SK-N-SH treated with all-trans-retinoic acid at 6 μM for 48 hours (cell line): ENCODE measurements at regions not wholly inside any gene's neighbourhood (a gene's known extent, or its start where the extent isn't known, plus 50 kb on each side); places are given as distances from the start of the nearest gene placed in this dataset.
"Not testable (repeated sequence)": the region's sequence is repeated elsewhere in the genome, so short reads cannot be mapped to it uniquely, and the experiment has no call there.

Source experiments
- ATAC-seq: fragments of 200-7000 bp; cut with Tn5 transposase; 3 replicates; pipeline ENCODE4 v1.9.1; 2020; ENCODE audit warnings: mild to moderate bottlenecking, moderate library complexity

DNA sequence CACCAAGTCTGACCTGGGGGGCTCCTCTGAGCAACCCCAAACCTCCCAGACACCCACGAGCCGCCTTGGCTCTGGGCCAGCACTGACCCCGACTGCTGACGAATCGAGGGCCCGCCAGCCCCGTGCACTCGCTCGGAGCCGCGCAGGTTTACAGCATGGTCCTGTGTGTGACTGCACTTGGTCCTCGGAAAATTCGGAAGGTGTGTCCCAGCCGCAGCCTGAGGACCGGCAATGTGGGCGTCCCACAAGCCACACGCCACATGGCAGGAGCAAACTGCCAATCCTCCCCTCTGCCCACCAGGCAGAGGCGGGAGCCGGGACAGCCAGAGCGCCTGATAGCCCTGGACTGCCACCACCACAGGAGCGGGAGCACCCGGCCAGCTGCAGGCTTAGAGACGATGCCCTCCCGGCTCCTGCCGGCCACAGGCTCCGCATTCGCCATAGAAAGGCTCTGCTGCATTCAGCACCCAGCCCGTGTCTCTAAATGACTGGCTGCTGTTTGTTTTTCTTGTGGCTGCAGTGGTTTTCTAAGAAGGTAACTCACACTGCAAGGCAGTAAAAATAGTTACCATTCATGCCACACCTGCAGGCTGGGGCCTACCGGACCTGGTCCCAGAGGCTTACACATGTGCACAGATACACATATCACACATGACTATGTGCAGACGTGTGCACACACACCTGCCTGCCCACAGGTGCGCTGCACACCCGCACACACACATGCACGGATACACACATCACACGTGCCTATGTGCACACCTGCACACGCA lies 5415.3 kb upstream of the TPTE start:
- not testable (repeated sequence) for ATAC-seq

DNA sequence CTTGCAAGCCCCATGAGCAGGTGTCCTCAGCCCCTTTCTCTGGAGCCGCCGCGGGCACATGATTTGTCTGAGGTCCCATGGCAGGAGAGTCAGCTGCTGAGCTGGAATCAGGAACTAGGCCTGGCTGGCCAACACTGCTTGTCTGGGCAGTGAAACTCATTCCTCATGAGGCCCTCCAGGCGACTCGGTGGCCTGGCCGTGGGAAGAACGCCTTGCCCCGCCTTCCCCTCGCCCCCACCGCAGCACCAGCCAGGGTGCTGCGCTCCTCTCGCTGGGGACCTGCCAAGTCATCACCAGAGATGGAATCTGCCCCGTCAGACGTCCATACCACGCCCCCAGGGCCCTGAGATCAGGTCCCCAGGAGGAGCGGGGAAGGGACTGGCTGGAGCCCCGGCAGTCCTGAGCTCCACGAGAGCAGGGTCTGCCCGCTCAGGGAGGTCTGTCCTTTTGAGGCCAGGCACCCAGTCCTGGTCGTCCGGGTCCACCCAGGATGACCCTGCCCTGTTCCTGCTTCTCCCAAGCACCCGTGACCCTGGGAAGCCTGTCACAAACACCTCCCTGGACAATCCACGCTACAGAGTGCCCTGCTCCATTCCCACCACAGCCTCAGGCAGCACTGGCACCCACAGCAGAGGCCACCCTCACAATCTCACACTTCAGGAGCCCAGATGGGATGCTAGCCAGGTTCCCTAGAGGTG lies 5414.5 kb upstream of the TPTE start:
- ATAC-seq, result not testable (repeated sequence)

DNA sequence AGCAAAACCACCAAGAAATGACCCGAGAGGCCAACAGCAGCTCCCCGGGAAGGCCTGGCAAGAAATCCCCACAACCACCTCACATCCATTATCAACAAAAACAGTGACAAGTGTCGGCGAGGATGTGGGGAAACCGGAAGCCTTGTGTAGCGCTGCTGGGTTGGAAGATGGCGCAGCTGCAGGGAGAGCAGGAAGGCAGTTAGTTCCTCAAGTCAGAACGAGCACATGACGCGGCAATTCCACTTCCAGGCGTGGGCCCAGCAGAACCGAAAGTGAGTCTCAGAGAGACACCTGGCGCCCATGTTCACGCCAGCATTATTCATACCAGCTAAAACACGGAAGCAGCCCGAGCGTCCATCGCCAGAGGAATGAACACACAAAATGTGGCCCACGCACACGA lies 5413.7 kb upstream of the TPTE start:
- not testable (repeated sequence) for ATAC-seq

DNA sequence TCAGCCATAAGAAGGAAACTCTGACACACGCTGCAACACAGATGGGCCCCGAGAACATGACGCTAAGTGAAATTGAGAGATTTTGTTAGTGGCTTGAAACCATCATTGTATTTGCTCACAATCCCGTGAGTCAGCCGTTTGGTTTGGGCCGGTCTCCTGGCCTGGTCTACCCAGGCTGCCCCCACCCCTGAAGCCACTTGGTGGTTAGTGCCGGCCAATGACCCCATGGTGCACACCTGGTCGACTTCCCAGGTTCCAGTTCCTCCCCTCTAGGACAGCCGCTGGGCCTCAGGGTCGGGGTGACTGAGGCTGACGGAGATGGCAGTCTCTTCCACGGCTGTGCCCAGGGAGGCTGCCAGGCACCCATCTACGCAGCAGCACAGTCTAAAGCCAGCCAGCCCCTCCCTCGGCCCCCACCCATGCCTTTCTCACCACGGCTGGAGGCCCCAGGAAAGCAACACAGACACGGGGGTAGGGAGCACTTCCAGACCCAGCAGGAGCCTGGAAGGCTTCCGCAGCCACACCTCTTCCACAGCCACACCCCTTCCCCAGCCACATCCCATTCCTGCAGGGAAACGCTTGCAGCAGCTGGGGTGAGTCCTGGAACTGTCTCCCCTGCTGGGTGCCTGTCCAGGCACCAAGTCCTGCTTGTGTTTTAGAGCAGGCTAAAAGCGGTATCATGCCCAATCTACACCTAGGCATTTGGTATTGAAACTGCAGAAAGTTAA lies 5413.2 kb upstream of the TPTE start:
- ATAC-seq, result peak; percentile 70

DNA sequence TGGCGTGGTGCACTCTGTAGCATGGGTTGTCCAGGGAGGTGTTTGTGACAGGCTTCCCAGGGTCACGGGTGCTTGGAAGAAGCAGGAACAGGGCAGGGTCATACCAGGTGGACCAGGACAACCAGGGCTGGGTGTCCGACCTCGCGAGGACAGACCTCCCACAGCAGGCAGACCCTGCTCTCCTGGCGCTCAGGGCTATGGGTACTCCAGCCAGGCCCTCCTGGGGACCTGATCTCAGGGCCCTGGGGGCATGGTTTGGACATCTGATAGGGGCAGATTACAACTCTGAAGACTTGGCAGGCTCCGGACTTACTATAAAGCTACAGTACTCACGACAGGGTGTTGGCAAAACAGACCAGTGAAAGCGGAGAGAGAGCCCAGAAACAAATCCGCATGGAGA lies 5410.2 kb upstream of the TPTE start:
- not testable (repeated sequence) for ATAC-seq

DNA sequence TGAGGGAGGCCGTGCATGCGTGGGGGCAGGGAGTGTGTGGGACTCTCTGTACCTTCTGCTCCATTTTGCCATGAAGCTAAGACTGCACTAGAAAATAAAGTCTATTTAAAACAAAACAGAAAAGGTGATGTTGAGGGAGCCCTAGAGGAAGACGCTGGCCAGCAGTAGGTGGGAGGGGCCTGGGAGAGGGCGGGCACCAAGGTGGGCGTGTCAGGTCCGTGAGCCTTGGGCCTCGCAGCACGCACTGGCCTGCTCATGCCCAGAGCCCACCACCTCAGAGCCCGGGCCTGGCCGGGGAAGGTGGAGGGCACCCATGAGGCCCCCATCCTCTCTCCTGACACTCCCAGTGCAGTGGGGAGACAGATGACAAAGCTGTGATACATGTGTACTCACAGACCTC lies 5408.3 kb upstream of the TPTE start:
- not testable (repeated sequence) for ATAC-seq

DNA sequence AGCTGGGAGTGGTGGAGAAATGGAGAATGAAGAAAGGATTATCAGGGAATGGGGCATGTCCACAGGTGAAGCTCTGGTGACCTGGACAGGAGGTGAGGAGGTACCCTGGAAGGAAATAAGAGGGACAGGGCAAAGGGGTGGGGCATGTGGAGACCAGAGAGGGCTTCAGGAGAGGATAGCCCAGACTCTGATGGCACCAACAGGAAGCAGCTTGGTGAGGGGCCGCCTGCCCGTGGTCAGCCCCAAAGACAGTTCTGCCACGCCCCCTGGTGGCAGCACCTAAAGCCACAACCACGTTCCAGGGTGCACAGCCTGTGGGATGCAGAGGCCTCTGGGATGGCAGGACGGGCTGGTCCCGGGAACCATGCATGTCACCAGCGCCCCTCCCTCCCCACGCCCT lies 5406.9 kb upstream of the TPTE start:
- peak; percentile 82 for ATAC-seq

DNA sequence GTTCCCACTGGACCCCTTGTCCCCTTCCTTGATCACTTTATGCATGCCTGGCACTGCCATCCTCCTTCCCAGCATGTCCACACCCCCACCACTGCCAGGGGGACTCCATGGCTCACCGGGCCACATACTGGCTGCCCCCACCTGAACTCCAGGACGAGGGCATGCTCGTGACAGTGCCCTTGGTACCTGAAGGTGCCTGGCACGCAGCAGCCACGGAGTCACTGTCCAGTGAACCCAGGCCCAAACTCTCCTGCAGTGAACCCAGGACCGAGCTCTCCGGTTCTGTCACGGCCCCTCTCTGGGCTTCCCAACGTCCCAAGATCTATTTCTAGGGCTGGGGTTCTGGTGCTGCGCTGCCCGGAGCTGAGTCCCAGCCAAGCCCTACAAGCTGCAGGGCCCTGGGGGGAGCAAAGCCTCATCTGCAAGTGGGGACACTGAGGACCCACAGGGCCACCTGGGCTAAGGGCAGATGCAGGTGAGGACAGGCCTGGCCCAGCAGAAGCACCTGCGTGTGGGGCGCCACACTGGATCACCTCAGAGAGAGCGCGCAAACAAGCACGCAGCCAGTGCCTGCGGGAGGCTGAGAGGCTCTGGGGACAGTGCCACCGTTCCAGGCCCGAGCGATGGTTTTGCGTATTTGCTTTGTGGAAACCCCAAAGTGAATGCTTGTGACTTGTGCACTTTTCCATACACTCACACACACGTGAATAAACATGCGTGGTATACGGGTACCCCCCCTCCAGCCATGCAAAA lies 5406.3 kb upstream of the TPTE start:
- ATAC-seq, result peak; percentile 21

DNA sequence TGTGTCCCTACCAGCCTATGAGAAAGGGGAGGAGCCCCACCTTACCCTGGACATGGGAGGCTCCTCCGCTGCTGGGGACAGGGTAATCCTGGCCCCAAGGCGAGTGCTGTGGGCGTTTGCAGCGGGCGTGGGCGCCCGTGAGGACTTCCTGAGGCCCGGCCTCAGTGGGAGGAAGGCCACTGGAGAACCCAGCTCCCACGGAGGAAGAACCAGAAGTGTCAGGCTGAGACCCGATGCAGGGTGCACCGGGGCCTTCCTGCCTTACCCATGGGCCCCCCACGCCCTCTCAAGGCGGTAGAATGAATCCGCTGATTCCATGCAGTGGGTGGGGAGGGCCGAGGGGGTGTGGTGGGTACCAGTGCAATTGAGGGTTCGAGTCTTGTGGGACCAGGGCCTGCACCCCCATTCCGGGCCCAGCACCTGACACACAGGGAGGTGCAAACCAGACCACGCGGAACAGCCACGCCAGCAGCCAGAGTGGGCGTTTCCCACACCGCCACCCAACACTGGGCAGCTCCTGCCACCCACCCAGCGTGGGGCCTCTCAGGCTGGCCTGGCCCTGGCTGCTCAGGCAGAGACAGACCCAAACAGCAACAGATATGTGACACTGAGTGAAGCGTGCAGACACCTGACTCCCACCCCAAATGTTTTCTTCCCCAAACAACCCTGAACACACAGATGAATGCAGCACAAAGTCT lies 5405.6 kb upstream of the TPTE start:
- ATAC-seq, result not testable (repeated sequence)

DNA sequence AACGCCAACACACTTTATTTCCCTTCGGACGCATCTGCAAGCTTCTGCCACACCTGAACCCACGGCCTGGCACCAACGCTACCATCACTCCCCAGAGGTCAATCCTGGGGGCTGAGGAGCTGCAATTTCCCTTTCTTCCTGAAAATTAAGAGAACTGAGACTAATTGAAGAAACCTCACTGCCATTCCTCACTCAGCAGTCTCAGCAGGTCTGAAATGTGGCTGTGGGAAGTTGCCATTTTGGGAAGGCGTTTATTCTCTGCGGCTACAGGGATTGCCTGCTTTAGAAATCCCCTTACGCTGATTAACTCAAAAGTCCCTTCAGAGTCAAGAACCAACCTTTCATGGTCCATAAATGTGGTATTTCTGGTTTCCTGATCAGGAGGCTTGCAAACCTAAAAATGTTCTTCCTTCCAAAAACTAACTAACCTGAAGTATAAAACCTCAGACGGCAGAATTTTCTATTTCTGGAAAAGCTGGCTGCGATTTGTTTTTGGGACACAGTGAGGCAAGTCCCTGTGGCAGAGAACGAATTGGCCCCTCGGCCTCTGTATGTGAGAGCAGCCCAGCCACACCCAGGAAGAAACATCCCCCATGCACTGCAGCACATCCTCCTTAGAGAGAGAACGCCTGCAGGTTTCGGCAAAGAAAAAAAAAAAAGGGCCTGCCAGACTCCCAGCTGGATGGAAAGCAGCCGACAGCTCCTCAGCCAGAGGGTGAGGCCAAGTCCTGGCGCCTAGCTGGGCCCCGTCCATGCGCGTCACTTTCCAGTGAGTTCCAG lies 5404.8 kb upstream of the TPTE start:
- not testable (repeated sequence) for ATAC-seq

DNA sequence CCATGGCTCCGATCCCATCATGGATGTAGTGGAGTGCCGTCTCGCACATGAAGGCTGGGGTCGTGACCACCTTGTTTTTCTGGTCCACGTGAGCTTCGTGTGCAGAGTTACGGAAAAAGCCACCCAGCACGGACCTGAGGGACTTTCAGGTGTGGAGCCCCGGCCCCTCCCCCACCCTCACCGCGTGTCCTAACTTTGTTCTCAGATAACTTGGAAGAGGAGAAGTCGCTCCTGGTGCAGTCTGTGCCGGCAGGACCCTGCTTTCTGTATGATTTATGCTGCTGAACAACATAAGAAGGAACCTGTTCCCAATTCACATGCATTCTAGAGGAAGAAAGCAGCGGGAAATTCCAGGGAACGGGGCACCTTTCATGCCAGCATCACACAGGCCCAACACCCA lies 5404.2 kb upstream of the TPTE start:
- ATAC-seq, result not testable (repeated sequence)

DNA sequence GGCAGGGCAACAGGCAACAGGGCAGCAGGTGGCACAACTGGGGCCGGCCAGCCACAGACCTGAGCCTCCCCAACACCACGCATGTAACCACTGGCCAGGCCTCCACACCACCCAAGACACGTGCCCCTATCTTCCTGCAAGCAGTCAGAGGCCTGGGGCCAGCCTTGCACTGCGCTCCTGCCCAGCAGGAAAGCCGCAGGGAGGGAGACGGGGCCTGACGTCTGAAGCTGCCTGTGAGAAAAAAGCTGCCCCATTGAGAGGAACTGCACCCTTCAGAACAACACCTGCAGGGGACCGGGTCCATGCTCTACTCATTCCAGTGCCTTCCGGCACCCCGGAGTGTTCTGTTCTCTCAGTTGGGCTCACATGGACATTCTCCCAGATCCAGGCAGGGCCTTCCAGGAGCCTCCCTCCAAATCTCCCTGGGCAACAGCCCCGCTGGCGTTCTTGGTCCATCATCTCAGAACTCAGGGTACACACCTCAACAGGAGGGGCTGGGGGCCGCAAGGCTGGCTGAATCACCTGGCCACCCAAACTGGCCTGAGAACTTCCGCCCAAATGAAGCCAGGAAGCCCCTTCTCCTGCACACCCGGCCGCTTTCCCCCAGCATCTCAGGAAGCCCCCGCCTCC lies 5403.6 kb upstream of the TPTE start:
- not testable (repeated sequence) for ATAC-seq

DNA sequence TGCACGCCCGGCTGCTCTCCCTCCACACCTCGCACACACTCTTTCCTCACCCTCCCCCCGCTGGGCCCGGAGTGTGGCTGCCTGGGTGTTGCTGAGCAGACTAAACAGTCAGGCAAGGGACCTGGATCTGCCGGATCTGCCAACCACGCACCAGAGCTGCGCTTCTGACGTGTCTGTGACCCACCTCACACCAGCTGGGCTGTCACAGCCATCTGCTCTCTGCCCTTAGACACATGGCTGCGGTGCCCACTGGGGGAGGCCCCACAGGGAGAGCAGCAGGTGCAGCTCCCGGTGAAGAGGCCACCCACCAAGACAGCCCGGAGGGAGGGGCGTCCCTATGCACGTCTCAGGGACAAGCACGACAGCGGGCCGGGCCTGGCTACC lies 5403.1 kb upstream of the TPTE start:
- ATAC-seq, result not testable (repeated sequence)

DNA sequence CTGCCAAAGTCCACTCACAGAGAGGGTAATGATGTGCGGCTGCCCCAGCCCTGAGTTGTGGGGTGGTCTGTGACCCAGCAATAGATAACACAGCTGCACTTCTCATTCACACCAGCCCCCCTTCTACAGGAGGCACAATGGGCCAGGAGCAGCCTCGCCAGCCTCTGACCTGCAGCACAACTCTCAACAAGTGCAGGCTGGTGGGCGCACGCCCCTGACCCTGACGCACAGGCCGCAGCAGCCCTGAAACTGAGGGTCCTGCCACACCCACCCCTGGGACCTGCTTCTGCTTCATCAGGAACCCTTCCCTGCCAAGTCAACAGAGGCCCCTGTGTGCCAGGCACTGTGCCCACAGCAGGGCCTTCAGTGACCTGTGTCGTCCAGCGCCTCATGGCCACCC lies 5402.2 kb upstream of the TPTE start:
- ATAC-seq, result not testable (repeated sequence)

DNA sequence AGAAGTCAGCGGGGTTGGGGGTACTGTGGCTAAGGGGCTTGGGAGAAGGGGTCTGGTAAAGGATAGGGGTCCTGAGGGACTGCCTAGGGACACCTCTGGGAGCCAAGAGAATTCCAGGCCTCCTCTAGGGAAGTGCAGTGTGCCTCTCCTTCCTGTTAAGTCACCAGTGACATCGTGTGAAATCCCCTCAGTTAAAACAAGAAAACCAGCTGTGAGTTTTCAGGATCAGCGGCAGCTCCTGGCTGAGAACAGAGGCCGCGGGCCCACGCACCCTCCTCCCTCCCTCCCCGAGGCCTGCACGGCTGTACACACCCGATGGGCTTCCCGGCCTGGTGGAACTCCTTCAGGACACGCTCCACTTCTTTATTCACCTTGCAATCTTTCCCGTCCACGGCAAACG lies 5400.0 kb upstream of the TPTE start:
- not testable (repeated sequence) for ATAC-seq

DNA sequence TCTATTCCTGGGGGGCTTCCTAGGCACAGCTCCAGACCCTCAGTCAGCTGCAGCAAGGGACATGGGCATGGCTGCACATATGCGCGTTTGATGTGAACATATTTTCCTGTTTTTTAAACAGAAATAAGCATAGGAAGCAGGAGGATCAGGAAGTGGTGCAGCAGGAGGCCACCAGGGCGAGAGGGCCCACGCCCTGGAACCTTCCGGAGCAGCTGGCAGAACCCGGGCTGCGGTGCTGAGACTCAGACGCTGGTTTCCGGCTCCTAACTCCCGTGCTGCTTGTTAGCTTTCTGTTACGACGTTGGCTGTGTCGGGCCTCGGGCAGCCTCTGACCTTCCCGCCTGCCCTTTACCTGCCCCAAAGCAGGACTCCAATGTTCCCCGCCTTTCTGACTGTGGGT lies 5399.5 kb upstream of the TPTE start:
- not testable (repeated sequence) for ATAC-seq

DNA sequence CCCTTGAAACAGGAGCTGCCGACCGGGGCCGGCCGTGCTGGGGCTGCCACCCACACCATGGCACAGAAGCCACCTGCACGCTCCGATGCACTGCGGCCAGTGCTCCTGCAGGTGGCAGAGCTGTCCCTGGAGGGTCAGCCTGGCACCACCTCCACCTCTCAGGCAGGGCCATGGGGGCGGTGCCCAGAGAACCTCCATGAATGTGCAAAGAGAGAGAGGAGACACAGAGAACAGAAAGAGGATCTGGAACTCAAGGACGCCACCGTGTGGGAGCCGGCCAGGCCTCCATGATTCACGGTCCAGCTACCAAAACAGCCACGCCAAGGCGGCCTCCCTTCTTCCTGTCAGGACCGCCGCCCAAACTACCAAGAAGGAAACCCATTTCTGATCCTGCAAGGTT lies 5397.7 kb upstream of the TPTE start:
- peak; percentile 56 for ATAC-seq

DNA sequence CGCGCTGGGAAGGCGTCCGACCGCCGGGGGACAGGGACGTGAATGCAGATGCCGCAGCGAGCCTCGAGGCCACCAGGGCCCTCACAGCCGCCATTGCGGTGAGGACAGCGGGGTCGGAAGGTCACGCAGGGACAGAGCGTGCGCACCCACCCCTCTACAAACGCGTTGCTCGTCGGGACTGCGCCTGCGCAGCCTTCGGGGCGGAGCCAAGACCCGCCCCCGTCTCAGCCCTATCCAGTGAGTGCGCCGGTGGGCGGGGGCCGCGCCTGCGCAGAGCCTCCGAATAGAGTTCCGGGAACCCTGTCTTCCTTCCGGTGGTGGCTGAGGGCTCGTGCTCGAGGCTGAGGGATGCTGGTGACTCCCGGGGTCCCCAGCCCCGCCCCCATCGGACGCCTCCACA lies 5393.1 kb upstream of the TPTE start:
- ATAC-seq, result peak; percentile 91

DNA sequence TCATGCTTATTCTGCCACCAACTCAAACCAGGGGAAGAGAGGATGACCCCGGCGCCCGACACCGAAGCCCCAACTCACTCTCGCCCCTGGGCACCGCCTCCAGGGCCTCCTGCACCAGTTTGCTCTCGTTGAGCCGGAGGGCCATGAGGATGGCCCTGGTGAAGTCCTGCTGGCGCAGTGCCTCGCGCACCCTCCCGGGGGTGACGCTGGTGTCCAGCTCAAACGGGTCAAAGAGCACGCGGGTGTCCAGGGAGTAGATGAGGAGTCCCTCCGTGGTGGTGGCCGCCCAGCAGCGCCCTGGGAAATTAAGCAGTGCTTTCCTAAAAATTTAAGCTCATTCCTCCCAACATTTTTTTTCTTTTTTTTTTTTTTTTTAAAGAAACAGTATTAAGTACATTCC lies 5387.6 kb upstream of the TPTE start:
- not testable (repeated sequence) for ATAC-seq

DNA sequence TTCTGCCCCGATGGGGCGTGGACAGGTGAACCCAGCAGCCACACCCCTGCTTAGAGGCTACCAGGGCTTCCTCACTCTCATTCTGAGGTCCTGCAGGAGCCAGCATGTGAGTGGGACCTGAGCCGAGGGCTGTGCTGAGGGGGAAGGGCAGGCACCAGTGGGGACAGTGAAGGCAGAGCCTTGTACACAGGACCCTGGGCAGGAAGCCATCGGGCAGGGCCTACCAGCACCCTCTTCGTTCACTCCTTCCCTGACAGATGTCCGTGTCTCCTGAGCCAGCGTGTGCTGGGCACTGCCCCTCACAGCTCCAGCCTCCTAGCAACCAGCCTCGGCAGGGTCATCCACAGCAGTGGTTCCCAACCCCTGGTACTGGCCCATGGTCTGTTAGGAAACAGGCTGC lies 5385.0 kb upstream of the TPTE start:
- ATAC-seq, result not testable (repeated sequence)

DNA sequence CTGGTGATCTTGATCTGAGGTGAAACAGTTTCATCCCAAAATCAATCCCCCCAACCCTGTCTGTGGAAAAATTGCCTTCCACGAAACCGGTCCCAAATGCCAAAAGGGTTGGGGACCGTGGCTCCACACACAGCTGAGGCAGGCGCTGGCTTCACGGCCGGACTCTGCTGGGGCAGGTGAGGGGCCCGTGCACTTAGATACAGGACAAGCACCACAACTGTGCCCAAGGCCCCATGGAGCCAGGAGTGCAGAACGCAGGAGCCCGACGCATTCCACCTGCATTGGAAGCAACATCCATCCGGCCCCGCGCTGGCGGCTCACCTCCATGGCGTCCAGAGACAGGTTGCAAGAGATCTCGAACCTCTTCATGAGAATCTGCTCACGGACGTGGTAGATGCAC lies 5384.4 kb upstream of the TPTE start:
- not testable (repeated sequence) for ATAC-seq
